ENCODE measurements at regions not wholly inside any gene's neighbourhood (a gene's known extent, or its start where the extent isn't known, plus 50 kb on each side); places are given as distances from the start of the nearest gene placed in this dataset.

DNA sequence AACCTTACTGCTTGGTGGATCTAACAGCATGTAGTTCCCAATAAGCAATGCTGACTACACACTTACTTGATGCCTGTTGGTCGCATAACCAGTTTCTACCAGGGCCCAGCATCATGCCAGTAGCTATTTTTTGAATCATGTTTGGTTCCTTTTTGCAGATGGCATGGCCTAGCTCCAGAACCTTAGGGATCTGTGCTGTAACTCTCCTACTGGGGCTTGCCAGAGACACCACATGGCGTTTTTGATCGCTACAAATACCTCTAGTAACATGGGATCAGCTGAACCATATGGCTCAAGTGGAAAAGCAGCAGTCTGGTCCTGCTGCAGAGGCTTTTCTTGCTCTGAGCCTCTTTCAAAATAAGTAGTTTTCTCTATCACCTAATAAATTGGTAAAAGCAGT, 654.6 kb upstream of the API5 start:
- Histone ChIP-seq H3K79me1 (ENCODE audit: low read length) (no peaks in the 10 kb centered on the region), H4K8ac (ENCODE audit: low read depth, low read length) (no peak overlapping the region), H3K56ac (ENCODE audit: low read length) (no peak overlapping the region), H3K79me2 (ENCODE audit: control insufficient read depth, insufficient read depth, low read length) (no peaks in the 10 kb centered on the region), H3K4me3 (ENCODE audit: low read length) (no peak overlapping the region), H2BK120ac (ENCODE audit: low read depth, low read length) (no peak overlapping the region), H3K9ac (ENCODE audit: low read length) (no peak overlapping the region), H2AK5ac (ENCODE audit: low read length) (no peak overlapping the region), H3K27ac (ENCODE audit: low read depth, low read length) (no peak overlapping the region), H4K5ac (ENCODE audit: low read length) (no peak overlapping the region), H3K23ac (ENCODE audit: low read length) (no peak overlapping the region), H3K36me3 (ENCODE audit: control insufficient read depth, insufficient read depth, low read length) (no peaks in the 10 kb centered on the region), H3K27me3 (ENCODE audit: insufficient read depth, low read length, poor library complexity) (no peaks in the 10 kb centered on the region), H2BK15ac (replicated peaks; ENCODE audit: low read depth) (no peak overlapping the region), H3K4me2 (ENCODE audit: low read length) (no peak overlapping the region), H2BK5ac (ENCODE audit: low read length) (no peak overlapping the region), H3K18ac (ENCODE audit: low read length) (no peak overlapping the region), H3K4ac (ENCODE audit: low read depth, low read length) (no peak overlapping the region), H3K4me1 (ENCODE audit: control insufficient read depth, low read depth, low read length) (no peaks in the 10 kb centered on the region)
- DNase-seq = no peak
- WGBS (ENCODE audit: extremely low coverage, insufficient coverage, low lambda C conversion rate) = no CpG with 5 or more reads among the region's 3 CpGs

DNA sequence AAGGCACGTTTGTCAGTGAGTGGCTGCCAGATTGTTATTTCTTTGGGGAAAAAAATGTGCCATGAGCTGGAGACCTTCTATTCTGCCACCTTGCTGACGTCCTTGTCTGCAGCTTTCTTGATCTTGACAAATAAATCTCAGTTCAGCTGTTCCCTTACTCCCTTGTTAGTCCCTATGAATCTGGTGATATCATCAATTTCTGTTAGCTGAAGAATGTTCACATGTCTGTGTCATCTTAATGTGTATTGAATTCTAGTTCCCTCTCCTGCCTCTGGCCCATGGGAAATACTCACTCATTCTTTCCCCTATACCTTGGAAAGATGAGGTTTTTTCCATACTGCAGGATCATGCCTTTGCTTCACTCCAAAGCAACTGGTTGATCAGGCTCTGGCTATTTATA, 649.9 kb upstream of the API5 start:
- Histone ChIP-seq H3K9ac (ENCODE audit: low read length) (no peak overlapping the region), H2BK120ac (ENCODE audit: low read depth, low read length) (no peak overlapping the region), H3K56ac (ENCODE audit: low read length) (no peak overlapping the region), H3K36me3 (ENCODE audit: control insufficient read depth, insufficient read depth, low read length) (no peaks in the 10 kb centered on the region), H3K4me3 (ENCODE audit: low read length) (no peak overlapping the region), H2BK15ac (replicated peaks; ENCODE audit: low read depth) (no peak overlapping the region), H3K23ac (ENCODE audit: low read length) (no peak overlapping the region), H3K79me1 (ENCODE audit: low read length) (no peaks in the 10 kb centered on the region), H3K27me3 (ENCODE audit: insufficient read depth, low read length, poor library complexity) (no peaks in the 10 kb centered on the region), H2AK5ac (ENCODE audit: low read length) (no peak overlapping the region), H2BK5ac (ENCODE audit: low read length) (no peak overlapping the region), H3K27ac (ENCODE audit: low read depth, low read length) (no peak overlapping the region), H4K5ac (ENCODE audit: low read length) (no peak overlapping the region), H3K4ac (ENCODE audit: low read depth, low read length) (no peak overlapping the region), H3K4me2 (ENCODE audit: low read length) (no peak overlapping the region), H3K4me1 (ENCODE audit: control insufficient read depth, low read depth, low read length) (no peaks in the 10 kb centered on the region), H3K18ac (ENCODE audit: low read length) (no peak overlapping the region), H3K79me2 (ENCODE audit: control insufficient read depth, insufficient read depth, low read length) (no peaks in the 10 kb centered on the region), H4K8ac (ENCODE audit: low read depth, low read length) (no peak overlapping the region)
- no peak for DNase-seq
- WGBS (ENCODE audit: extremely low coverage, insufficient coverage, low lambda C conversion rate) = no CpG with 5 or more reads among the region's 2 CpGs

DNA sequence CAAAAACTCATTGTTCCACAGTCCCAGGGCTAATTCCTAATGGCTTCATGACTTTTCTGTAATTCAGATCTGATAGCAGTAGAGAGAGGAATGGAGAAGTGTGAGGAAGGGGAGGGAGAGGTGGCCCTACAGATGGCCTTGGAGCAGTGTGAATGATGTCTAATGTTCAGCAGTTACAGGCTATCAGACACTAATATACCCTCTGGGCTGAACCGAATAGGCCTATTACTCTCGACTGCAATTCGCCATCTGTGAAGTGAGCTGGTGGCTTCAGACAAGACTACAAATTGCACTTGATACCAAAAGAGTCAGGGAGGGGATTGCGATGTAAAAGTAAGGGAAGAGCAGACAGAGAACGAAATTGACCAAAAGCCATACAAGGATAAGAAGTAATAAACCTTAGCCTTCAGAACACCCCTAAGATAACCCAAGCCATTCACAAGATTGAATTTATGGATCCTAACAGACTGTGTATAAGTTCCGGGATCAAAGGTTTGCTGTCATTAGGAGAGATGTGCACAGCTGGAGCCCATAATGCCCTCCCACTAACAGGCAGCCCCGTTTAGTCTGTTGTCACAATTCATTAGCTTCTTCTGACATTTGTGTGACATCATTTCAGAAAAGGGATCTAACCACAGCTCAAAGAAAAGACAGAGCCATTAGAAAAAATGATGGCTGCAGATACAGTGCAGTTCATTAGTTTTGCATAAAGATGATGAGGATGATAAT, 642.4 kb upstream of the API5 start:
- Histone ChIP-seq H3K4me3 (ENCODE audit: low read length) (no peak overlapping the region), H3K4ac (ENCODE audit: low read depth, low read length) (no peak overlapping the region), H2BK120ac (ENCODE audit: low read depth, low read length) (no peak overlapping the region), H3K56ac (ENCODE audit: low read length) (no peak overlapping the region), H3K23ac (ENCODE audit: low read length) (no peak overlapping the region), H3K36me3 (ENCODE audit: control insufficient read depth, insufficient read depth, low read length) (no peaks in the 10 kb centered on the region), H3K27ac (ENCODE audit: low read depth, low read length) (no peak overlapping the region), H3K4me2 (ENCODE audit: low read length) (no peak overlapping the region), H2AK5ac (ENCODE audit: low read length) (no peak overlapping the region), H2BK5ac (ENCODE audit: low read length) (no peak overlapping the region), H3K4me1 (ENCODE audit: control insufficient read depth, low read depth, low read length) (no peaks in the 10 kb centered on the region), H3K27me3 (ENCODE audit: insufficient read depth, low read length, poor library complexity) (no peaks in the 10 kb centered on the region), H2BK15ac (replicated peaks; ENCODE audit: low read depth) (no peak overlapping the region), H3K18ac (ENCODE audit: low read length) (no peak overlapping the region), H4K8ac (ENCODE audit: low read depth, low read length) (no peak overlapping the region), H3K9ac (ENCODE audit: low read length) (no peak overlapping the region), H4K5ac (ENCODE audit: low read length) (no peak overlapping the region), H3K79me2 (ENCODE audit: control insufficient read depth, insufficient read depth, low read length) (no peaks in the 10 kb centered on the region), H3K79me1 (ENCODE audit: low read length) (no peaks in the 10 kb centered on the region)
- no peak for DNase-seq
- no CpG with 5 or more reads among the region's 7 CpGs for WGBS (ENCODE audit: extremely low coverage, insufficient coverage, low lambda C conversion rate)

DNA sequence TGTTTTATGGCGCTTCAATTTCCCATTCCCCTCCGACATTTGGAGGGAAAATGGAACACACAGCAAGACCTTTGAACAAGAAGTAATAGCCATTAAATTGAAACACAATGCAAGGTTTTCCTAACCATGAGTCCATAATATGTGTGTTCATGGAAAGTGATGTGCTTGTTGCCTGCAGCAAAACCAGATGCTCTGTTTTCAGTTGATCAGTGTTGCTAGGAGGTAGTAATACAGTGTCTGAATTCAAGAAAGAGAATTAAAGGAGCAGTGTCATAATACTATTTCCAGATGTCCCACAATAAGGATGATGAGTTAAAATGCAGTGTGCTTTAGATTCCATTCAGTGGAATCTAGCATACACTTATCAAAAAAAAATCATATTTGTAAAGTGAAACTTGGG, 637.4 kb upstream of the API5 start:
- Histone ChIP-seq H4K8ac (ENCODE audit: low read depth, low read length) (no peak overlapping the region), H3K27me3 (ENCODE audit: insufficient read depth, low read length, poor library complexity) (no peaks in the 10 kb centered on the region)
- WGBS (ENCODE audit: extremely low coverage, insufficient coverage, low lambda C conversion rate) = no CpG with 5 or more reads among the region's 2 CpGs

DNA sequence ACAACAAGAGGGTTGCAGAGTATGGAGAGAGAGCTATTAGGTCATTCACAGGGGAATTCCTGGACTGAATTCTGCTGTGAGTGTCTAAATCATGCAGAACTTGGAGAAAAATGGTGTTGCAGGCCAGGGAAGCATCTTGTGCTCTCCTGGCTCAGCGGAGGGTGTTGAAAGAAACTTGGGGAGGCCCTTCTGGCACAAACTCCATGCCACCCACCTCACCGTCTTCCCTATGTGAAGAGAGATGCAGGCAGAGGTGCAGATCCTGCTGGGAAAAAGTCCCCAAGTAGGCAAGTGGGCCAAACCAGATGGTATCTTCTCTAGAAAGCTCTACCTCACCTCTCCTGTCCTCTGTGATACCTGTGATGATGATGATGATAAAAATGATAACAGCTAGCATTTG, 604.3 kb upstream of the API5 start:
- H2BK120ac ChIP-seq (ENCODE audit: low read depth, low read length) = no peak overlapping the region
- no peaks in the 10 kb centered on the region for H3K36me3 ChIP-seq (ENCODE audit: control insufficient read depth, insufficient read depth, low read length)
- WGBS (ENCODE audit: extremely low coverage, insufficient coverage, low lambda C conversion rate) = no CpG with 5 or more reads among the region's 2 CpGs
- H3K27ac ChIP-seq (ENCODE audit: low read depth, low read length) = no peak overlapping the region
- H2BK5ac ChIP-seq (ENCODE audit: low read length) = no peak overlapping the region
- H3K79me1 ChIP-seq (ENCODE audit: low read length) = no peaks in the 10 kb centered on the region
- no peak overlapping the region for H4K5ac ChIP-seq (ENCODE audit: low read length)
- no peaks in the 10 kb centered on the region for H3K79me2 ChIP-seq (ENCODE audit: control insufficient read depth, insufficient read depth, low read length)
- no peak overlapping the region for H3K56ac ChIP-seq (ENCODE audit: low read length)
- no peak overlapping the region for H3K4me2 ChIP-seq (ENCODE audit: low read length)
- no peaks in the 10 kb centered on the region for H3K4me1 ChIP-seq (ENCODE audit: control insufficient read depth, low read depth, low read length)
- no peak overlapping the region for H4K8ac ChIP-seq (ENCODE audit: low read depth, low read length)
- H3K18ac ChIP-seq (ENCODE audit: low read length) = no peak overlapping the region
- no peak overlapping the region for H3K23ac ChIP-seq (ENCODE audit: low read length)
- H2BK15ac ChIP-seq (replicated peaks; ENCODE audit: low read depth) = no peak overlapping the region
- H3K27me3 ChIP-seq (ENCODE audit: insufficient read depth, low read length, poor library complexity) = no peaks in the 10 kb centered on the region
- H3K9ac ChIP-seq (ENCODE audit: low read length) = no peak overlapping the region
- no peak for DNase-seq
- H3K4me3 ChIP-seq (ENCODE audit: low read length) = no peak overlapping the region
- H3K4ac ChIP-seq (ENCODE audit: low read depth, low read length) = no peak overlapping the region
- H2AK5ac ChIP-seq (ENCODE audit: low read length) = no peak overlapping the region

More for the DNA sequence above, 637.4 kb upstream of the API5 start:
- H3K4me3 ChIP-seq (ENCODE audit: low read length) = no peak overlapping the region
- H3K9ac ChIP-seq (ENCODE audit: low read length) = no peak overlapping the region
- H2BK120ac ChIP-seq (ENCODE audit: low read depth, low read length) = no peak overlapping the region
- H2BK15ac ChIP-seq (replicated peaks; ENCODE audit: low read depth) = no peak overlapping the region
- H2AK5ac ChIP-seq (ENCODE audit: low read length) = no peak overlapping the region
- no peaks in the 10 kb centered on the region for H3K79me2 ChIP-seq (ENCODE audit: control insufficient read depth, insufficient read depth, low read length)
- H3K4me2 ChIP-seq (ENCODE audit: low read length) = no peak overlapping the region
- H3K36me3 ChIP-seq (ENCODE audit: control insufficient read depth, insufficient read depth, low read length) = no peaks in the 10 kb centered on the region
- no peak overlapping the region for H3K27ac ChIP-seq (ENCODE audit: low read depth, low read length)
- no peaks in the 10 kb centered on the region for H3K79me1 ChIP-seq (ENCODE audit: low read length)
- no peak overlapping the region for H2BK5ac ChIP-seq (ENCODE audit: low read length)
- H4K5ac ChIP-seq (ENCODE audit: low read length) = no peak overlapping the region
- no peaks in the 10 kb centered on the region for H3K4me1 ChIP-seq (ENCODE audit: control insufficient read depth, low read depth, low read length)
- no peak overlapping the region for H3K4ac ChIP-seq (ENCODE audit: low read depth, low read length)
- DNase-seq = no peak
- H3K23ac ChIP-seq (ENCODE audit: low read length) = no peak overlapping the region
- no peak overlapping the region for H3K18ac ChIP-seq (ENCODE audit: low read length)
- no peak overlapping the region for H3K56ac ChIP-seq (ENCODE audit: low read length)

DNA sequence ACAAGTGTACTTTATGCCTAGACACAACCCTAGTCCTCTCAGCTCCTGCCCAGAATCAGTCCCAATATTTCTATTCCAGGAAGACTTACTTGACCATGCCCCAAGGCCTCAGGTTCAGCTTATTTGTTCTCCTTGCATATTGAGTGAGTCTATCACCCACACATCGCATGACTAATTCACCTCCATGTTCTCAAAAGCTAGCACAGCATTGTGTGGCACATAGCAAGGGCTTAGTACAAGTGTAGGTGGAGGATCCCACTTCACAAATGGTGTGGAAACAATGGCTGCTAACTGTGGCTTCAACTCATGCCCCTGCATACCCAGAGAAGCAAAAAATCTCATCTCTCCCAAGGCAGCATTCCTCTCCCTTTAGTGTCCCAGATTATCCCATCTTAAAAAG, 602.6 kb upstream of the API5 start:
- H3K79me2 ChIP-seq (ENCODE audit: control insufficient read depth, insufficient read depth, low read length) = no peaks in the 10 kb centered on the region
- H3K23ac ChIP-seq (ENCODE audit: low read length) = no peak overlapping the region
- H2BK120ac ChIP-seq (ENCODE audit: low read depth, low read length) = no peak overlapping the region
- H2BK5ac ChIP-seq (ENCODE audit: low read length) = no peak overlapping the region
- H3K4me2 ChIP-seq (ENCODE audit: low read length) = no peak overlapping the region
- no CpG with 5 or more reads among the region's 1 CpG for WGBS (ENCODE audit: extremely low coverage, insufficient coverage, low lambda C conversion rate)
- H3K9ac ChIP-seq (ENCODE audit: low read length) = no peak overlapping the region
- H4K5ac ChIP-seq (ENCODE audit: low read length) = no peak overlapping the region
- H4K8ac ChIP-seq (ENCODE audit: low read depth, low read length) = no peak overlapping the region
- H3K27ac ChIP-seq (ENCODE audit: low read depth, low read length) = no peak overlapping the region
- no peaks in the 10 kb centered on the region for H3K36me3 ChIP-seq (ENCODE audit: control insufficient read depth, insufficient read depth, low read length)
- H3K18ac ChIP-seq (ENCODE audit: low read length) = no peak overlapping the region
- no peak overlapping the region for H3K4ac ChIP-seq (ENCODE audit: low read depth, low read length)
- H3K4me3 ChIP-seq (ENCODE audit: low read length) = no peak overlapping the region
- H2BK15ac ChIP-seq (replicated peaks; ENCODE audit: low read depth) = no peak overlapping the region
- H2AK5ac ChIP-seq (ENCODE audit: low read length) = no peak overlapping the region
- H3K56ac ChIP-seq (ENCODE audit: low read length) = no peak overlapping the region
- no peaks in the 10 kb centered on the region for H3K79me1 ChIP-seq (ENCODE audit: low read length)
- H3K27me3 ChIP-seq (ENCODE audit: insufficient read depth, low read length, poor library complexity) = no peaks in the 10 kb centered on the region
- DNase-seq = no peak
- H3K4me1 ChIP-seq (ENCODE audit: control insufficient read depth, low read depth, low read length) = no peaks in the 10 kb centered on the region
